Uterus (tissue), 2 donors: ENCODE measurements at regions not wholly inside any gene's neighbourhood (a gene's known extent, or its start where the extent isn't known, plus 50 kb on each side); places are given as distances from the start of the nearest gene placed in this dataset.

Source experiments
- CTCF ChIP-seq, 4 experiments: fragments of 200-600 bp in 2 of 4; fragments of 450-650 bp in 2 of 4; sonication (generic) in 2 of 4; IDR thresholded peaks; one replicate each; pipeline ENCODE4 v1.5.1; 2016 to 2019; ENCODE audit warnings: antibody characterized with exemption in 4 of 4, mild to moderate bottlenecking in 2 of 4, moderate library complexity in 1 of 4
- POLR2A ChIP-seq, 2 donors: fragments of 450-650 bp; IDR thresholded peaks; one replicate each; pipeline ENCODE4 v1.6.1; 2016; ENCODE audit warnings: antibody characterized with exemption in 2 of 2, mild to moderate bottlenecking in 1 of 2, moderate library complexity in 1 of 2

DNA sequence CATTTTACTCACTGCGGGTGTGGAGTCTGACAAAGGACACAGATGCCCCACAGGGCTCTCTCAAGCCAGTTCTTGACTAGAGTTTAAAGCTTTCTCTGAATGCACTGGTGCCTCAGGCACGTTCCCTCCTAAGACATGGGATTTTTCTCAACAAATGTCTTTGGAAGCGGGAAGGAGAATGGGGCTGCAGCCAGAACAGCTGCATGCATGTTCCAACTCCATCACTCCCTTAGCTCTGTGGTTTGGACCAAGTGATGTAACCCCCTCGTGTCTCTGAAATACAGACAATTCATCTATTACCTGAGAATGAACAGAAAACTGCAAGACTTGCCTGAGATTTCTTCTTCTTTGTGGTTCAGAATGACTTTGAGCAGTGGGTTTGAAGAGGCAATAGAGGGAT lies 141.7 kb upstream of the SERPINE2 start:
- TF ChIP-seq CTCF (IDR thresholded peaks at IDR 0.05): no peak
- TF ChIP-seq POLR2A (IDR thresholded peaks at IDR 0.05): no peak
